GM18873 (cell line): ENCODE measurements at regions not wholly inside any gene's neighbourhood (a gene's known extent, or its start where the extent isn't known, plus 50 kb on each side); places are given as distances from the start of the nearest gene placed in this dataset.
A peak's percentile ranks its signal among the peaks of the same experiment; 100 is the strongest.
"Not testable (repeated sequence)": the region's sequence is repeated elsewhere in the genome, so short reads cannot be mapped to it uniquely, and the experiment has no call there.

Experiments
- ATAC-seq: cut with Tn5 transposase; IDR thresholded peaks from one replicate; pipeline ENCODE4 v1.9.1; 2021; ENCODE audit warnings: mild to moderate bottlenecking, moderate library complexity, moderate number of reproducible peaks; ENCODE audit not compliant: unreplicated experiment, low FRiP score

- no peak for ATAC-seq
Measured at GRCh38 chr1:114270718-114271117, 117.0 kb upstream of the SYT6 start.

- ATAC-seq = no peak
Measured at GRCh38 chr1:114270282-114270681, 116.6 kb upstream of the SYT6 start.

- no peak for ATAC-seq
Measured at GRCh38 chr1:114269539-114269938, 115.9 kb upstream of the SYT6 start.

GRCh38 chr1:114263343-114263742 lies 109.7 kb upstream of the SYT6 start:
- peak; percentile 83 for ATAC-seq

- no peak for ATAC-seq
Measured at GRCh38 chr1:114262337-114262736, 108.7 kb upstream of the SYT6 start.

GRCh38 chr1:114260805-114261484 lies 107.3 kb upstream of the SYT6 start:
- no peak for ATAC-seq

- ATAC-seq = no peak
Measured at GRCh38 chr1:114259511-114260160, 106.0 kb upstream of the SYT6 start.

GRCh38 chr1:114258633-114259032 lies 105.0 kb upstream of the SYT6 start:
- ATAC-seq = no peak

GRCh38 chr1:114258074-114258473 lies 104.4 kb upstream of the SYT6 start:
- no peak for ATAC-seq

GRCh38 chr1:114257554-114257953 lies 103.9 kb upstream of the SYT6 start:
- no peak for ATAC-seq

- no peak for ATAC-seq
Measured at GRCh38 chr1:114253900-114254299, 100.2 kb upstream of the SYT6 start.

- no peak for ATAC-seq
Measured at GRCh38 chr1:114251573-114251939, 97.9 kb upstream of the SYT6 start.

GRCh38 chr1:114250683-114251572 lies 97.3 kb upstream of the SYT6 start:
- ATAC-seq = no peak

GRCh38 chr1:114249691-114250090 lies 96.0 kb upstream of the SYT6 start:
- no peak for ATAC-seq

GRCh38 chr1:114248162-114248561 lies 94.5 kb upstream of the SYT6 start:
- ATAC-seq = no peak

- ATAC-seq = not testable (repeated sequence)
Measured at GRCh38 chr1:114242531-114243210, 89.0 kb upstream of the SYT6 start.

- ATAC-seq = no peak
Measured at GRCh38 chr1:114238053-114238452, 84.4 kb upstream of the SYT6 start.

- ATAC-seq = no peak
Measured at GRCh38 chr1:114236517-114236916, 82.8 kb upstream of the SYT6 start.

GRCh38 chr1:114235960-114236359 lies 82.3 kb upstream of the SYT6 start:
- ATAC-seq = no peak

GRCh38 chr1:114235281-114235680 lies 81.6 kb upstream of the SYT6 start:
- no peak for ATAC-seq
